ENCODE measurements at regions not wholly inside any gene's neighbourhood (a gene's known extent, or its start where the extent isn't known, plus 50 kb on each side); places are given as distances from the start of the nearest gene placed in this dataset.

DNA sequence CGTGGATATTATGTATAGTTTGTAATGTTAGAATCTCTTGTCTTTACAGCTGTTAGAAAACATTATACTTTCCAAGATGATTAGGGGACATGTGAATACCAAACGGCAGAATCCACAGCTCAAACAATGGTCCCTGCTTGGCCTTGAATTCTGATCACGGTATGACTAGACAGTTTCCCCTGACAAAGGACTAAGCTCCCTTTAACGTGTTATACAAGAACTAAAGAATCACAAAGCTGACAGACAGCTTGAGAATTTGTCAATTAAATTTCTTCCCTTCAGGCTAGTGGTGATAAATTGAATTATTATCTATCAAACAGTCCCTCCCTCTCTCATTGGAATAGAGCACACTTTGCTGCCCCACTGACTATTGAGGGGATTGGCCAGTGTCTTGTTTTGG is 359.2 kb upstream of the ID2 start:
- TF ChIP-seq, protein P1, sequence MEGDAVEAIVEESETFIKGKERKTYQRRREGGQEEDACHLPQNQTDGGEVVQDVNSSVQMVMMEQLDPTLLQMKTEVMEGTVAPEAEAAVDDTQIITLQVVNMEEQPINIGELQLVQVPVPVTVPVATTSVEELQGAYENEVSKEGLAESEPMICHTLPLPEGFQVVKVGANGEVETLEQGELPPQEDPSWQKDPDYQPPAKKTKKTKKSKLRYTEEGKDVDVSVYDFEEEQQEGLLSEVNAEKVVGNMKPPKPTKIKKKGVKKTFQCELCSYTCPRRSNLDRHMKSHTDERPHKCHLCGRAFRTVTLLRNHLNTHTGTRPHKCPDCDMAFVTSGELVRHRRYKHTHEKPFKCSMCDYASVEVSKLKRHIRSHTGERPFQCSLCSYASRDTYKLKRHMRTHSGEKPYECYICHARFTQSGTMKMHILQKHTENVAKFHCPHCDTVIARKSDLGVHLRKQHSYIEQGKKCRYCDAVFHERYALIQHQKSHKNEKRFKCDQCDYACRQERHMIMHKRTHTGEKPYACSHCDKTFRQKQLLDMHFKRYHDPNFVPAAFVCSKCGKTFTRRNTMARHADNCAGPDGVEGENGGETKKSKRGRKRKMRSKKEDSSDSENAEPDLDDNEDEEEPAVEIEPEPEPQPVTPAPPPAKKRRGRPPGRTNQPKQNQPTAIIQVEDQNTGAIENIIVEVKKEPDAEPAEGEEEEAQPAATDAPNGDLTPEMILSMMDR (IDR thresholded peaks at IDR 0.05 in 4 of 5, conservative IDR thresholded peaks at IDR 0.05 in 1 of 5) = no peak
- TF ChIP-seq POLR2A (IDR thresholded peaks at IDR 0.05) = no peak
